ENCODE measurements at regions not wholly inside any gene's neighbourhood (a gene's known extent, or its start where the extent isn't known, plus 50 kb on each side); places are given as distances from the start of the nearest gene placed in this dataset.

- DNase-seq (ENCODE audit: low read depth, low spot score): no peak
- H3K27ac Mint-ChIP-seq (ENCODE audit: unreplicated experiment): no peak overlapping the region
- no peak overlapping the region for H3K4me3 Mint-ChIP-seq
- no peak for TF ChIP-seq CTCF (conservative IDR thresholded peaks at IDR 0.05)
- peaks cover 20% of the 10 kb centered on the region for H3K9me3 Mint-ChIP-seq
- H3K36me3 Mint-ChIP-seq (ENCODE audit: low read depth): peaks cover 18% of the 10 kb centered on the region
- no peaks in the 10 kb centered on the region for H3K4me1 Mint-ChIP-seq
- H3K27me3 Mint-ChIP-seq (ENCODE audit: low read depth): no peaks in the 10 kb centered on the region
Observed at GRCh38 chr6:23601811-23602345, 524.1 kb upstream of the NRSN1 start.

DNA sequence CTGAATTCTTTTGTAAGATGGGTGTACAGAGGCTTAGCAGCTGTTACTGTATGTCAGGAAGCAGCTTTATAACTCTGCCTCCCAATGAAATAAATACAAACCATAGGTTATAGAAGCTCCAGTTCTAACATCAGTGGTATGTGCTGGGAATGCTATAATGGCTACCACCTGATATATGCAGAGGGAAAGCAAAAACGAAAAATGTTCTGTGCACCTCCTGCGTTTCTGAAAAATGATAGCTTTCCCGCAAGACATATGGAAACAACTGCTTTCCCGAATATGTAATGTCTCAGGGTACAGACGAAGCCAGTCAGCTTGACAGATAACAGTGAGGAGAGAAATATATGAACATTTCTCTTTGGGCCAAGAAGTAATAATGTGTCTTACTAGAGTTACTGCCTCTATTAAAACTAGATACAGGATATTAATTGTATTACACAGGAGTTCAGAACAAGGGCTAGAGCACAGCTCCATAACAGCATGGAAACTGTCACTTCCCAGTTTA, 517.0 kb upstream of the NRSN1 start:
- DNase-seq (ENCODE audit: low read depth, low spot score): no peak
- Mint-ChIP-seq H3K36me3 (ENCODE audit: low read depth) (peaks cover 4% of the 10 kb centered on the region), H3K9me3 (peaks cover 7% of the 10 kb centered on the region), H3K4me3 (no peak overlapping the region), H3K27ac (ENCODE audit: unreplicated experiment) (no peak overlapping the region), H3K4me1 (peaks cover 9% of the 10 kb centered on the region), H3K27me3 (ENCODE audit: low read depth) (no peaks in the 10 kb centered on the region)
- TF ChIP-seq CTCF (conservative IDR thresholded peaks at IDR 0.05): no peak

GRCh38 chr6:23611776-23612381, 514.1 kb upstream of the NRSN1 start:
- H3K27me3 Mint-ChIP-seq (ENCODE audit: low read depth): no peaks in the 10 kb centered on the region
- H3K4me1 Mint-ChIP-seq: peaks cover 9% of the 10 kb centered on the region
- no peak for DNase-seq (ENCODE audit: low read depth, low spot score)
- H3K27ac Mint-ChIP-seq (ENCODE audit: unreplicated experiment): peak overlapping the region; percentile 1
- TF ChIP-seq CTCF (conservative IDR thresholded peaks at IDR 0.05): no peak
- H3K36me3 Mint-ChIP-seq (ENCODE audit: low read depth): no peaks in the 10 kb centered on the region
- no peaks in the 10 kb centered on the region for H3K9me3 Mint-ChIP-seq
- no peak overlapping the region for H3K4me3 Mint-ChIP-seq

- Mint-ChIP-seq H3K4me3 (no peak overlapping the region), H3K27ac (ENCODE audit: unreplicated experiment) (no peak overlapping the region), H3K4me1 (peaks cover 27% of the 10 kb centered on the region), H3K36me3 (ENCODE audit: low read depth) (peaks cover 6% of the 10 kb centered on the region), H3K27me3 (ENCODE audit: low read depth) (no peaks in the 10 kb centered on the region), H3K9me3 (peaks cover 3% of the 10 kb centered on the region)
- no peak for DNase-seq (ENCODE audit: low read depth, low spot score)
- TF ChIP-seq CTCF (conservative IDR thresholded peaks at IDR 0.05): no peak
Observed at GRCh38 chr6:23618366-23618765, 507.6 kb upstream of the NRSN1 start.

DNA sequence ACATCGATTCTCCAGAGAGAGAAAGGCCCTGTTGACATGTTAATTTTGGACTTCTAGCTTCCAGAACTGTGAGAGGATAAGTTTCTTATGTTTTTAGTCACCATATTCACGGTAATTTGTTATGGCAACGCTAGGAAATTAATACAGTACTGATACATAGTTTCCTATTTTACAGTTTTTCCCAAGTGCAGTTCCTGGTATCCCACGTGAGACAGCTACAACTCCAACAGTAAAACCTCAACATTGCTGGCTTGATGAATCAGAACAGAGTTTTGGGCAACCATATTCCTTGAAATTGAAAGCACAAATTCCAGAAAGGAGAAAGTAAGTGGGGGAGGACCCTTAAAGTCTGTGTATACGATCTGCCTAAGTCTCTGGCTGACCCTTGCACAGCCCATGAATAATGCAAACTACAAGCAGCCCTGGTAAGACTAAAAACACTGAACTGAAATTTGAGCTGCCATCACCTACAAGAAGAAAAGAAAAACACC, 505.1 kb upstream of the NRSN1 start:
- H3K27me3 Mint-ChIP-seq (ENCODE audit: low read depth): no peaks in the 10 kb centered on the region
- no peak for TF ChIP-seq CTCF (conservative IDR thresholded peaks at IDR 0.05)
- H3K27ac Mint-ChIP-seq (ENCODE audit: unreplicated experiment): peak overlapping the region; percentile 53
- peaks cover 6% of the 10 kb centered on the region for H3K36me3 Mint-ChIP-seq (ENCODE audit: low read depth)
- no peak overlapping the region for H3K4me3 Mint-ChIP-seq
- peaks cover 27% of the 10 kb centered on the region for H3K4me1 Mint-ChIP-seq
- peaks cover 3% of the 10 kb centered on the region for H3K9me3 Mint-ChIP-seq
- no peak for DNase-seq (ENCODE audit: low read depth, low spot score)
